ENCODE measurements at regions not wholly inside any gene's neighbourhood (a gene's known extent, or its start where the extent isn't known, plus 50 kb on each side); places are given as distances from the start of the nearest gene placed in this dataset.
A peak's percentile ranks its signal among the peaks of the same experiment; 100 is the strongest.
"Not testable (repeated sequence)": the region's sequence is repeated elsewhere in the genome, so short reads cannot be mapped to it uniquely, and the experiment has no call there.

- peak overlapping the region; percentile 96 for H4K91ac ChIP-seq (ENCODE audit: insufficient read depth, low read depth, low read length)
- H4K8ac ChIP-seq (ENCODE audit: low read depth in 2 of 2, low read length in 2 of 2); H3K9ac ChIP-seq (ENCODE audit: low read depth, low read length); DNase-seq; H2BK15ac ChIP-seq (ENCODE audit: low read depth, low read length); dilution Hi-C loops (cut with HindIII; ENCODE audit: low sequenced_read_pairs, unreplicated experiment); H2AK9ac ChIP-seq (replicated peaks; ENCODE audit: low read depth, low read length, poor library complexity); H2BK5ac ChIP-seq (ENCODE audit: low read depth, low read length, poor library complexity, severe bottlenecking); in situ Hi-C loops (cut with MboI; ENCODE audit: low sequenced_read_pairs); H3K27me3 ChIP-seq (ENCODE audit: control insufficient read depth, insufficient read depth, low read length); H3K4me3 ChIP-seq (ENCODE audit: insufficient read depth, low read depth, low read length); H2AFZ ChIP-seq (replicated peaks; ENCODE audit: low read length, poor library complexity); H4K20me1 ChIP-seq (ENCODE audit: insufficient read depth, low read length); H3K9me3 ChIP-seq (ENCODE audit: control insufficient read depth, insufficient read depth, low read length); H3K14ac ChIP-seq (replicated peaks; ENCODE audit: low read depth, low read length); CTCF ChIA-PET; H3K23ac ChIP-seq (ENCODE audit: low read depth, low read length); POLR2A ChIA-PET (ENCODE audit: unreplicated experiment); H3K56ac ChIP-seq (ENCODE audit: extremely low read depth, insufficient read depth, low read length); BruUV-seq (replicated peaks); H3K4me2 ChIP-seq (ENCODE audit: low read depth, low read length); intact Hi-C loops (cut with micrococcal nuclease); ATAC-seq (ENCODE audit: low read depth): not testable (repeated sequence)
- peak overlapping the region; percentile 26; the same call in 1 of the 2 replicates for H2BK120ac ChIP-seq (ENCODE audit: low read depth, low read length)
- H3K4ac ChIP-seq (ENCODE audit: low read depth, low read length) = peak overlapping the region; percentile 15; the same call in 1 of the 2 replicates
- peak overlapping the region; percentile 19; the same call in 1 of the 2 replicates for H3K18ac ChIP-seq (ENCODE audit: low read depth, low read length)
- peak overlapping the region; percentile 66; the same call in 1 of the 2 replicates for H4K5ac ChIP-seq (ENCODE audit: low read depth, low read length)
- peaks cover 13% of the 10 kb centered on the region; the same call in 1 of the 2 replicates for H3K36me3 ChIP-seq (ENCODE audit: control insufficient read depth, insufficient read depth, low read length)
- H3K9me1 ChIP-seq (ENCODE audit: insufficient read depth, low read length) = peaks cover 11% of the 10 kb centered on the region
- H3K27ac ChIP-seq (ENCODE audit: insufficient read depth, low read length) = 0 out of 2 replicates have a peak overlapping the region, but pooled peaks have one; percentile 20
- H3K79me1 ChIP-seq (ENCODE audit: low read depth in 1 of 2, low read length in 2 of 2) = peaks cover 5 to 13% of the 10 kb centered on the region in 2 experiments; a peak in 2 of 4 replicates
- 92% methylated on average over 2 of the region's 5 CpGs; no CpG with 5 or more reads in 1 of the 2 experiments for WGBS, 2 experiments (ENCODE audit: extremely low coverage in 2 of 2, insufficient read length in 1 of 2)
- 0 out of 2 replicates have a peak overlapping the region, but pooled peaks have one; percentile 53 for H2BK20ac ChIP-seq (ENCODE audit: low read depth, low read length)
- peak overlapping the region; percentile 51 for H2AK5ac ChIP-seq (ENCODE audit: low read depth, low read length)
- H3K4me1 ChIP-seq (ENCODE audit: control insufficient read depth, insufficient read depth, low read length) = peaks cover 31% of the 10 kb centered on the region
Measured at GRCh38 chr16:29287246-29287645, 119.3 kb downstream of the NPIPB11 start.

- intact Hi-C loops (cut with micrococcal nuclease); H4K91ac ChIP-seq (ENCODE audit: insufficient read depth, low read depth, low read length); H3K56ac ChIP-seq (ENCODE audit: extremely low read depth, insufficient read depth, low read length); H2BK20ac ChIP-seq (ENCODE audit: low read depth, low read length); H2AK9ac ChIP-seq (replicated peaks; ENCODE audit: low read depth, low read length, poor library complexity); H3K18ac ChIP-seq (ENCODE audit: low read depth, low read length); H3K23ac ChIP-seq (ENCODE audit: low read depth, low read length); BruUV-seq (replicated peaks); H3K9ac ChIP-seq (ENCODE audit: low read depth, low read length); POLR2A ChIA-PET (ENCODE audit: unreplicated experiment); DNase-seq; H3K27ac ChIP-seq (ENCODE audit: insufficient read depth, low read length); H3K4me3 ChIP-seq (ENCODE audit: insufficient read depth, low read depth, low read length); H3K9me3 ChIP-seq (ENCODE audit: control insufficient read depth, insufficient read depth, low read length); in situ Hi-C loops (cut with MboI; ENCODE audit: low sequenced_read_pairs); H2BK120ac ChIP-seq (ENCODE audit: low read depth, low read length); CTCF ChIA-PET; H3K14ac ChIP-seq (replicated peaks; ENCODE audit: low read depth, low read length); H2AK5ac ChIP-seq (ENCODE audit: low read depth, low read length); H4K20me1 ChIP-seq (ENCODE audit: insufficient read depth, low read length); dilution Hi-C loops (cut with HindIII; ENCODE audit: low sequenced_read_pairs, unreplicated experiment); H4K5ac ChIP-seq (ENCODE audit: low read depth, low read length); H2BK5ac ChIP-seq (ENCODE audit: low read depth, low read length, poor library complexity, severe bottlenecking); H4K8ac ChIP-seq (ENCODE audit: low read depth in 2 of 2, low read length in 2 of 2); H2BK15ac ChIP-seq (ENCODE audit: low read depth, low read length); H3K27me3 ChIP-seq (ENCODE audit: control insufficient read depth, insufficient read depth, low read length); H2AFZ ChIP-seq (replicated peaks; ENCODE audit: low read length, poor library complexity); H3K4me2 ChIP-seq (ENCODE audit: low read depth, low read length); ATAC-seq (ENCODE audit: low read depth): not testable (repeated sequence)
- Histone ChIP-seq H3K9me1 (ENCODE audit: insufficient read depth, low read length) (peaks cover 11% of the 10 kb centered on the region), H3K79me1 (ENCODE audit: low read depth in 1 of 2, low read length in 2 of 2) (peaks cover 5 to 13% of the 10 kb centered on the region in 2 experiments; a peak in 2 of 4 replicates), H3K36me3 (ENCODE audit: control insufficient read depth, insufficient read depth, low read length) (peaks cover 13% of the 10 kb centered on the region; the same call in 1 of the 2 replicates), H3K4me1 (ENCODE audit: control insufficient read depth, insufficient read depth, low read length) (peaks cover 29% of the 10 kb centered on the region), H3K4ac (ENCODE audit: low read depth, low read length) (0 out of 2 replicates have a peak overlapping the region, but pooled peaks have one; percentile 15)
- 98% methylated on average over 7 of the region's 19 CpGs; no CpG with 5 or more reads in 1 of the 2 experiments for WGBS, 2 experiments (ENCODE audit: extremely low coverage in 2 of 2, insufficient read length in 1 of 2)
Measured at GRCh38 chr16:29286796-29287195, 119.7 kb downstream of the NPIPB11 start.

All from IMR-90 (cell line).